Sigmoid colon (tissue), 6 donors: ENCODE measurements at regions not wholly inside any gene's neighbourhood (a gene's known extent, or its start where the extent isn't known, plus 50 kb on each side); places are given as distances from the start of the nearest gene placed in this dataset.

Source experiments
- DNase-seq: peaks from one replicate; pipeline ENCODE4 v3.0.0-alpha.2; 2019
- H3K27ac ChIP-seq, 4 donors: fragments of 200-600 bp; sonication (generic); one replicate each; pipeline ENCODE4 v1.5.1; 2016 to 2019; ENCODE audit warnings: mild to moderate bottlenecking in 1 of 4
- H3K27me3 ChIP-seq, 3 donors: fragments of 200-600 bp; sonication (generic); one replicate each; pipeline ENCODE4 v1.5.1; 2019; ENCODE audit warnings: mild to moderate bottlenecking in 1 of 3
- H3K36me3 ChIP-seq, 4 donors: fragments of 200-600 bp; sonication (generic); one replicate each; pipeline ENCODE4 v1.5.1; 2016 to 2019
- H3K4me1 ChIP-seq, 4 donors: fragments of 200-600 bp; sonication (generic); one replicate each; pipeline ENCODE4 v1.5.1; 2017 to 2019
- H3K4me3 ChIP-seq, 4 donors: fragments of 200-600 bp; sonication (generic); one replicate each; pipeline ENCODE4 v1.5.1; 2017 to 2019; ENCODE audit warnings: mild to moderate bottlenecking in 2 of 4, moderate library complexity in 1 of 4
- H3K9me3 ChIP-seq, 4 donors: fragments of 200-600 bp in 3 of 4; sonication (generic) in 3 of 4; one replicate each; pipeline versions ENCODE4 v1.5.1 to v1.6.1; 2013 to 2019
- EP300 ChIP-seq, 4 donors: sonication (generic); formaldehyde crosslinking; IDR thresholded peaks; one replicate each; pipeline ENCODE4 v1.6.1; 2017; ENCODE audit warnings: antibody characterized with exemption in 4 of 4
- POLR2A ChIP-seq, 2 donors: fragments of 450-650 bp; IDR thresholded peaks; one replicate each; pipeline ENCODE4 v1.6.1; 2016; ENCODE audit warnings: antibody characterized with exemption in 2 of 2, mild to moderate bottlenecking in 2 of 2, moderate library complexity in 2 of 2
- POLR2AphosphoS5 ChIP-seq, 4 donors: sonication (generic); formaldehyde crosslinking; IDR thresholded peaks; one replicate each; pipeline ENCODE4 v1.6.1; 2017; ENCODE audit warnings: antibody characterized with exemption in 4 of 4
- WGBS, 2 donors: extraction: QIAGEN DNeasy Blood & Tissue Kit; methylation state at CpG; one replicate each; pipeline ENCODE4 v1.1.7; 2013; 5-methylcytosine and 5-hydroxymethylcytosine counted together
- intact Hi-C: fragments of 100-400 bp; cut with DNase I; formaldehyde crosslinking; loops from one replicate; pipeline ENCODE4 v1.15.1; 2023
- TF ChIP-seq, protein P1 (sequence below), 4 experiments: fragments of 450-650 bp in 3 of 4; fragments of 200-600 bp in 1 of 4; IDR thresholded peaks; one replicate each; pipeline ENCODE4 v1.5.1; 2016 to 2019; ENCODE audit warnings: antibody characterized with exemption in 4 of 4, mild to moderate bottlenecking in 3 of 4, moderate library complexity in 2 of 4
- donor health status: healthy with polysubstance abuse.
- donor health status: healthy.

DNA sequence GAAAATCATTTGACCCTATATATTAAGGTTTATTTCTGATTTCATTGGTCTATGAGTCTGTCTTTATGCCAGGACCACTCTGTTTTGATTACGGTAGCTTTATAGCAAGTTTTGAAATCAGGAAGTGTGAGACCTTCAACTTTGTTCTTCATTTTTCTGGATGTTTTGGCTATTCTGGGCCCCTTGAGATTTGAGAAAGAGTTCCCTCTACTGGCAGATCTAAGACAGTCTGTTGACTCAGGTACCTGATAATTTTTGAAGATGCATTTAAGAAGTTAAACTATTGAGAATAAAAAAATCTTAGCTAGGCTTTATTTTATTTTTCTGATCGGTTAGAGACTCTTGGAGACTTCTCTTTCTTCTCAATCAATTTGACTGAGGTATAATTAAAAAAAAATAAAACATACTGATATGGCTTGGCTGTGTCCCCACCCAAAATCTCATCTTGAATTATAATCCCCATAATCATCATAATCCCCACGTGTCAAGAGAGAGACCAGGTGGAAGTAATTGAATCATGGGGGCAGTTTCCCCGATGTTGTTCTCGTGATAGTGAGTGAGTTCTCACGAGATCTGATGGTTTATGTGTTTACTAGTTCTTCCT lies 209.2 kb downstream of the SNX10 start:
- H3K36me3 ChIP-seq = no peaks in the 10 kb centered on the region
- H3K4me1 ChIP-seq = no peaks in the 10 kb centered on the region
- H3K27me3 ChIP-seq = peaks cover 0 to 3% (median 0%) of the 10 kb centered on the region in 3 donors
- H3K27ac ChIP-seq = no peak overlapping the region
- DNase-seq = no peak
- WGBS, 2 donors = 41 to 75% methylated on average over 6 of the region's 6 CpGs
- H3K4me3 ChIP-seq = no peak overlapping the region
- TF ChIP-seq POLR2A (IDR thresholded peaks at IDR 0.05) = no peak
- TF ChIP-seq, protein P1, sequence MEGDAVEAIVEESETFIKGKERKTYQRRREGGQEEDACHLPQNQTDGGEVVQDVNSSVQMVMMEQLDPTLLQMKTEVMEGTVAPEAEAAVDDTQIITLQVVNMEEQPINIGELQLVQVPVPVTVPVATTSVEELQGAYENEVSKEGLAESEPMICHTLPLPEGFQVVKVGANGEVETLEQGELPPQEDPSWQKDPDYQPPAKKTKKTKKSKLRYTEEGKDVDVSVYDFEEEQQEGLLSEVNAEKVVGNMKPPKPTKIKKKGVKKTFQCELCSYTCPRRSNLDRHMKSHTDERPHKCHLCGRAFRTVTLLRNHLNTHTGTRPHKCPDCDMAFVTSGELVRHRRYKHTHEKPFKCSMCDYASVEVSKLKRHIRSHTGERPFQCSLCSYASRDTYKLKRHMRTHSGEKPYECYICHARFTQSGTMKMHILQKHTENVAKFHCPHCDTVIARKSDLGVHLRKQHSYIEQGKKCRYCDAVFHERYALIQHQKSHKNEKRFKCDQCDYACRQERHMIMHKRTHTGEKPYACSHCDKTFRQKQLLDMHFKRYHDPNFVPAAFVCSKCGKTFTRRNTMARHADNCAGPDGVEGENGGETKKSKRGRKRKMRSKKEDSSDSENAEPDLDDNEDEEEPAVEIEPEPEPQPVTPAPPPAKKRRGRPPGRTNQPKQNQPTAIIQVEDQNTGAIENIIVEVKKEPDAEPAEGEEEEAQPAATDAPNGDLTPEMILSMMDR (IDR thresholded peaks at IDR 0.05) = peak in 3 of 4 experiments; percentile 21 to 32 (median 25)
- intact Hi-C loops = loop anchor here (5.0 kb wide), 1 partner anchor 124 kb away; no protein-coding TSS in a partner anchor
- H3K9me3 ChIP-seq = no peaks in the 10 kb centered on the region

DNA sequence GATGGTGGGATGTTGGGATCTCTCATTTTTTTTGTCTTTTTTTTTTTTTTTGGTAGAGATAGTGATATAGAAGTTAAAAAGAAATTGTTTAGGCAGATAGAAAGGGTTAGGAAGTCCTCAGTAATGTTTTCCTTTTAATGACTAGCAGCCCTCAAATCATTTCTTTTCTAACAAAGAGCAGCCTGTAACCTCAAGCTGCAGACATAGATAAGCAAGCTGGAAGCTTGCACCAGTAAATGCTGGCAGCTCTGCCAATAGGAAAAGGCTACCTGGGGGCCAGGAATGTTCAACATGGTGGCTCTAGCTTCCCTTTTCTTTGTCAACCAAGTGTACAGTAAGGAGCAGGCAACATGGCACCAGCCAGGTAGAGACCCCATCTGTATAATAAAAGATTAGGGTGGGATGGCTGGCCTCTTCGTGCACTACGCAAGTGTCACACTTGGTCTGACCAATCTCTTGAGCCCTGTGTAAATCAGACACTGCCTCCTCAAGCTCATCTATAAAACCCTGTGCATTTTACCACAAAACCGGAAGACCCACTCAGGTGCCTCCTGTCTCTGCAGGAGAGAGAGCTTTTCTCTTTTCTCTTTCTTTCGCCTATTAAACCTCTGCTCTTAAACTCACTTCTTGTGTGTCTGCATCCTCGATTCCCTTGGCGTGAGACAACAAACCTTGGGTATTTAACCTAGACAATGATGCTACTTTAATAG lies 212.9 kb downstream of the SNX10 start:
- Histone ChIP-seq H3K9me3 (no peaks in the 10 kb centered on the region), H3K27me3 (peaks cover 0 to 3% (median 0%) of the 10 kb centered on the region in 3 donors), H3K4me3 (no peak overlapping the region), H3K36me3 (no peaks in the 10 kb centered on the region), H3K4me1 (no peaks in the 10 kb centered on the region), H3K27ac (no peak overlapping the region)
- 90 to 93% methylated on average over 6 of the region's 6 CpGs for WGBS, 2 donors
- no peak for DNase-seq
- intact Hi-C loops = loop anchor here (5.0 kb wide), 1 partner anchor 127 kb away; no protein-coding TSS in a partner anchor
- TF ChIP-seq POLR2A (IDR thresholded peaks at IDR 0.05) (no peak), POLR2AphosphoS5 (IDR thresholded peaks at IDR 0.05) (no peak), EP300 (IDR thresholded peaks at IDR 0.05) (no peak)
- TF ChIP-seq, protein P1 (IDR thresholded peaks at IDR 0.05) = no peak

DNA sequence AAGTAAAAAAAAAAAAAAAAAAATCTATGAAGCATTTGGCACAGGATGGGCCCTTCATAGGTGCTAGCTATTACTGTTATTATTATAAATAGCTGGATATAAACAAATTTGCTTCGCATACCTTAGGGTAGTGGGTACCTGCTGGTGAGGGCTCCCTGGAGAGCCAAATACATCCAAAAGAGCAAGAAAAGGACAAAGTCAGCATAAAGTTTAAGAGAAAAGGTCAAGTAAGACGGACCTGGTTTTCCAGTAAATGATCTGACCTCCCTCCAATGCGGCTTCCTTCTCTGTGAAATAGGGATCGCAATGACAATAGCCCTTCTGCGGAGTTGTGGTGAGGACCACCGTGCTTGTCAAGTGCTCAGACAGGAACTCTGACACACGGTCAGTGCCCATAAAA lies 214.5 kb downstream of the SNX10 start:
- no peaks in the 10 kb centered on the region for H3K4me1 ChIP-seq
- H3K36me3 ChIP-seq = no peaks in the 10 kb centered on the region
- 90 to 93% methylated on average over 7 of the region's 7 CpGs for WGBS, 2 donors
- TF ChIP-seq POLR2A (IDR thresholded peaks at IDR 0.05) = no peak
- no peak for TF ChIP-seq EP300 (IDR thresholded peaks at IDR 0.05)
- TF ChIP-seq POLR2AphosphoS5 (IDR thresholded peaks at IDR 0.05) = no peak
- TF ChIP-seq, protein P1 (IDR thresholded peaks at IDR 0.05) = no peak
- H3K9me3 ChIP-seq = no peaks in the 10 kb centered on the region
- intact Hi-C loops = no loop called here
- DNase-seq = no peak
- no peak overlapping the region for H3K27ac ChIP-seq
- no peak overlapping the region for H3K4me3 ChIP-seq
- peaks cover 0 to 3% (median 0%) of the 10 kb centered on the region in 3 donors for H3K27me3 ChIP-seq

DNA sequence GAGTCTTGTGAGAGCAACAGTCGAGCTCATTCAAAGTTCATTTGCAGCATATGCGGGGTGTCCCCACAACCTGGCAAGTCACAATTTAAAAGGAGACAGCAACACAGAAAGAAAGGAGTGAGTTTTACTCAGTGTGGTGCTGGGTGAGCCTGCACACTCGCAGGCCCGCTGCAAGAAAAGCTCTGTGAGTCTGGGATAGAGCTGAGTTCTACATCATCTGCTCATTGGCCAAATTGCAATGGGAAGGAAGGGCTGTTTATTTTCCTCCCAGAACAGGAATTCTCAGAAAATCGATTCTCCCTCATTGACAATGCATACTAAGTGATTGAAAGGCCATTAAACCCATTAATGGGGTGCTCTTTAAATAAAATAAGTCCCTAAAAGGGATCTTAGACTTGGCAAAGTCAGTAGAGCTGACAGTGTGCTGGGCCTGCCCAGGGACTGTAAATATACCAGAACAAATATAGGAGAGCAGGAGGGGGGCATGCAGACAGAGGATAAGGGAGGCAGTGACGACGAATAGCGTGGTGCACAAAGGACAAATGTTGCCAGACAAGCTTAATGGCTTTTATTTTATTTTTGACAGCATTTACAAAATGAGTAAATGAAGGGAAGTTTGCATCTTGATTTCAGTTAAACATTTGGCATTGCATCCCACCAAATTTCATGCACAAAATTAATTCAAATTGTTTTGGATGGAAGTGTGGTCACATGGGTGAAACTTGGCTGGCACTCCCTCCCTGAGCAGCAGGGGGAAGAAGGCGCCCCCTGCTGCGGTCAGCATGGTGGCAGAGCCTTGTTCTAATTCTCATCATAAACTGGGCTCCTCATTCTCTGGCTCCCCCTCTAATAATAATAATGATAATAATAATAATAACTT lies 215.7 kb downstream of the SNX10 start:
- no peaks in the 10 kb centered on the region for H3K4me1 ChIP-seq
- H3K4me3 ChIP-seq = no peak overlapping the region
- intact Hi-C loops = no loop called here
- no peak for DNase-seq
- TF ChIP-seq POLR2A (IDR thresholded peaks at IDR 0.05) (no peak), POLR2AphosphoS5 (IDR thresholded peaks at IDR 0.05) (no peak), EP300 (IDR thresholded peaks at IDR 0.05) (no peak)
- TF ChIP-seq, protein P1 (IDR thresholded peaks at IDR 0.05) = no peak
- no peaks in the 10 kb centered on the region for H3K9me3 ChIP-seq
- H3K27me3 ChIP-seq = peaks cover 0 to 3% (median 0%) of the 10 kb centered on the region in 3 donors
- H3K27ac ChIP-seq = no peak overlapping the region
- H3K36me3 ChIP-seq = no peaks in the 10 kb centered on the region
- WGBS, 2 donors = 81 to 84% methylated on average over 10 of the region's 10 CpGs
